H1 (cell line): ENCODE measurements at regions not wholly inside any gene's neighbourhood (a gene's known extent, or its start where the extent isn't known, plus 50 kb on each side); places are given as distances from the start of the nearest gene placed in this dataset.

Experiments used
- CTCF ChIA-PET: fragments of 300-600 bp; sonication (Branson Sonifier 250); formaldehyde crosslinking; loops from one replicate; lab custom pipeline; 2021; ENCODE audit not compliant: partially characterized antibody; lab: Charles Lee
- POLR2A ChIA-PET: fragments of 300-600 bp; sonication (Branson Sonifier 250); formaldehyde crosslinking; loops from one replicate; lab custom pipeline; 2021; ENCODE audit warnings: inconsistent platforms; ENCODE audit not compliant: partially characterized antibody; lab: Charles Lee
- DNase-seq, 2 experiments: peaks; one replicate each; pipeline versions ENCODE4 v3.0.0 to v3.0.0-alpha.2; 2010 to 2022; ENCODE audit warnings: low spot score in 2 of 2, low read depth in 1 of 2, mixed read lengths in 1 of 2
- FAIRE-seq: peaks from 2 replicates; lab custom pipeline; 2011; peaks lifted over from hg19 to GRCh38; lab: Jason Lieb, UNC
- H2AFZ ChIP-seq: 2 replicates; pipeline ENCODE4 v1.8.1; 2012; ENCODE audit warnings: low read length, inconsistent platforms
- H2AK5ac ChIP-seq: 2 replicates; pipeline ENCODE4 v1.6.1; 2013; ENCODE audit warnings: low read depth, low read length
- H2BK120ac ChIP-seq: replicated peaks from 2 replicates; pipeline ENCODE3; 2013; ENCODE audit warnings: low read depth, low read length, inconsistent platforms
- H2BK12ac ChIP-seq: 2 replicates; pipeline ENCODE4 v1.6.1; 2013; ENCODE audit warnings: low read depth, low read length
- H2BK15ac ChIP-seq: 2 replicates; pipeline ENCODE4 v1.6.1; 2013; ENCODE audit warnings: low read length
- H2BK20ac ChIP-seq: 2 replicates; pipeline ENCODE4 v1.6.1; 2013; ENCODE audit warnings: low read length
- H2BK5ac ChIP-seq: 2 replicates; pipeline ENCODE4 v1.6.1; 2013; ENCODE audit warnings: low read depth, low read length
- H3K14ac ChIP-seq: 2 replicates; pipeline ENCODE4 v1.6.1; 2013; ENCODE audit warnings: inconsistent platforms; ENCODE audit not compliant: insufficient read length
- H3K18ac ChIP-seq: 2 replicates; pipeline ENCODE4 v1.6.1; 2013; ENCODE audit warnings: low read length; ENCODE audit errors: extremely low read depth
- H3K23ac ChIP-seq: 2 replicates; pipeline ENCODE4 v1.6.1; 2013; ENCODE audit warnings: inconsistent platforms; ENCODE audit not compliant: insufficient read length
- H3K23me2 ChIP-seq: 2 replicates; pipeline ENCODE4 v1.6.1; 2013; ENCODE audit warnings: low read depth, low read length
- H3K27ac ChIP-seq: 2 replicates; pipeline ENCODE4 v1.6.1; 2011; ENCODE audit warnings: low read depth, low read length, inconsistent platforms
- H3K27me3 ChIP-seq, 4 experiments: replicated peaks in 1 of 4; 1 replicate in 1 of 4; 2 replicates in 3 of 4; pipeline versions ENCODE4 v1.6.1 to v1.8.1; 2011 to 2013; ENCODE audit warnings: low read length in 3 of 4, mild to moderate bottlenecking in 3 of 4, inconsistent platforms in 2 of 4, mixed read lengths in 2 of 4, moderate library complexity in 1 of 4; ENCODE audit not compliant: control insufficient read depth in 3 of 4, insufficient read depth in 3 of 4; ENCODE audit errors: extremely low read depth in 1 of 4
- H3K36me3 ChIP-seq, 4 experiments: 2 replicates each; pipeline versions ENCODE4 v1.6.1 to v1.8.1; 2011 to 2013; ENCODE audit warnings: mild to moderate bottlenecking in 4 of 4, low read length in 3 of 4, moderate library complexity in 2 of 4, control low read depth in 1 of 4, inconsistent platforms in 1 of 4; ENCODE audit not compliant: insufficient read depth in 4 of 4, control insufficient read depth in 2 of 4
- H3K4ac ChIP-seq: replicated peaks from 2 replicates; pipeline ENCODE3; 2013; ENCODE audit warnings: low read length, low read depth, mixed read lengths, inconsistent platforms; ENCODE audit not compliant: insufficient read length
- H3K4me1 ChIP-seq, 4 experiments: replicated peaks in 1 of 4; 1 replicate in 1 of 4; 2 replicates in 3 of 4; pipeline versions ENCODE4 v1.6.1 to v1.8.1; 2011 to 2013; ENCODE audit warnings: low read length in 3 of 4, inconsistent platforms in 2 of 4, mixed read lengths in 1 of 4; ENCODE audit not compliant: insufficient read depth in 4 of 4, control insufficient read depth in 3 of 4
- H3K4me2 ChIP-seq, 2 experiments: 2 replicates each; pipeline versions ENCODE4 v1.6.1 to v1.8.1; 2011 to 2013; ENCODE audit warnings: low read depth in 2 of 2, low read length in 2 of 2, control low read depth in 1 of 2, inconsistent platforms in 1 of 2, mild to moderate bottlenecking in 1 of 2; ENCODE audit not compliant: insufficient read depth in 1 of 2
- H3K4me3 ChIP-seq, 4 experiments: fragments of 200-600, 300-600 bp in 1 of 4; sonication (generic), shearing (Covaris generic), sonication (Bioruptor Twin) in 1 of 4; 2 replicates each; pipeline versions ENCODE4 v1.5.1 to v1.8.1; 2011 to 2016; ENCODE audit warnings: low read length in 4 of 4, low read depth in 3 of 4, control low read depth in 2 of 4, inconsistent platforms in 2 of 4, mild to moderate bottlenecking in 2 of 4, mixed read lengths in 1 of 4, moderate library complexity in 1 of 4; ENCODE audit not compliant: insufficient read depth in 2 of 4; ENCODE audit errors: extremely low read depth in 1 of 4
- H3K56ac ChIP-seq: replicated peaks from 2 replicates; pipeline ENCODE3; 2013; ENCODE audit warnings: low read depth, mild to moderate bottlenecking, mixed read lengths, low read length, inconsistent platforms; ENCODE audit not compliant: insufficient read length
- H3K79me1 ChIP-seq: 2 replicates; pipeline ENCODE4 v1.6.1; 2013; ENCODE audit warnings: low read depth, low read length, control low read depth
- H3K79me2 ChIP-seq, 2 experiments: 2 replicates each; pipeline versions ENCODE4 v1.6.1 to v1.8.1; 2012 to 2013; ENCODE audit warnings: low read length in 2 of 2, mild to moderate bottlenecking in 2 of 2, inconsistent platforms in 1 of 2; ENCODE audit not compliant: insufficient read depth in 2 of 2, control insufficient read depth in 1 of 2
- H3K9ac ChIP-seq, 4 experiments: replicated peaks in 1 of 4; 1 replicate in 1 of 4; 2 replicates in 3 of 4; pipeline versions ENCODE4 v1.6.1 to v1.8.1; 2011 to 2013; ENCODE audit warnings: low read depth in 3 of 4, low read length in 3 of 4, control low read depth in 2 of 4, mild to moderate bottlenecking in 2 of 4, moderate library complexity in 2 of 4, inconsistent platforms in 1 of 4; ENCODE audit errors: extremely low read depth in 1 of 4
- H3K9me3 ChIP-seq, 2 experiments: 2 replicates each; pipeline versions ENCODE4 v1.6.1 to v1.8.1; 2012 to 2013; ENCODE audit warnings: mild to moderate bottlenecking in 2 of 2, moderate library complexity in 2 of 2, control low read depth in 1 of 2, inconsistent platforms in 1 of 2, low read depth in 1 of 2, low read length in 1 of 2, mixed read lengths in 1 of 2; ENCODE audit not compliant: insufficient read depth in 2 of 2
- H4K20me1 ChIP-seq, 2 experiments: replicated peaks in 1 of 2; 2 replicates each; pipeline versions ENCODE3 to v1.8.1; 2011 to 2013; ENCODE audit warnings: inconsistent platforms in 2 of 2, low read length in 2 of 2, mild to moderate bottlenecking in 1 of 2; ENCODE audit not compliant: insufficient read depth in 2 of 2, control insufficient read depth in 1 of 2
- H4K5ac ChIP-seq: 2 replicates; pipeline ENCODE4 v1.6.1; 2013; ENCODE audit warnings: low read length, low read depth, mixed read lengths, inconsistent platforms; ENCODE audit not compliant: insufficient read length
- H4K8ac ChIP-seq: 2 replicates; pipeline ENCODE4 v1.8.0; 2013; ENCODE audit warnings: mild to moderate bottlenecking, moderate library complexity, low read length, inconsistent platforms; ENCODE audit not compliant: insufficient read depth; ENCODE audit errors: extremely low read depth
- H4K91ac ChIP-seq: replicated peaks from 2 replicates; pipeline ENCODE3; 2013; ENCODE audit warnings: low read length, mixed read lengths, inconsistent platforms; ENCODE audit not compliant: insufficient read length
- WGBS, 2 experiments: shearing (Covaris generic) in 1 of 2; methylation state at CpG; one replicate each; pipeline versions ENCODE4 v1.1.6 to v1.1.7; 2013 to 2015; ENCODE audit warnings: low lambda C conversion rate in 2 of 2, mixed read lengths in 2 of 2, inconsistent platforms in 1 of 2, low coverage in 1 of 2, missing lambda C conversion rate in 1 of 2; ENCODE audit not compliant: insufficient replicate concordance in 2 of 2, insufficient coverage in 1 of 2, insufficient read length in 1 of 2; ENCODE audit errors: extremely low coverage in 1 of 2, missing lambda C conversion rate in 1 of 2; 5-methylcytosine and 5-hydroxymethylcytosine counted together

- FAIRE-seq = no peak
Observed at GRCh38 chr2:42959234-42960001, 167.0 kb upstream of the HAAO start.

More at GRCh38 chr2:42959234-42960001, 167.0 kb upstream of the HAAO start:
- ChIA-PET CTCF (interaction anchor here (1.1 to 7.9 kb wide), 4 partner anchors 14 to 270 kb away, joined by 3 to 58 read pairs (median 6); no protein-coding TSS in a partner anchor), POLR2A (no interaction called here)
- H3K4ac ChIP-seq = no peak overlapping the region
- no peak overlapping the region; the same call in 1 of the 2 replicates for H2AFZ ChIP-seq
- no peaks in the 10 kb centered on the region for H3K23me2 ChIP-seq
- 90% methylated on average over 8 of the region's 8 CpGs; no CpG with 5 or more reads in 1 of the 2 experiments for WGBS, 2 experiments
- H3K4me3 ChIP-seq = no peak overlapping the region
- no peak overlapping the region for H3K27ac ChIP-seq
- no peak overlapping the region for H4K5ac ChIP-seq
- H3K79me1 ChIP-seq = no peaks in the 10 kb centered on the region
- peaks cover 4 to 25% (median 15%) of the 10 kb centered on the region in 4 experiments for H3K4me1 ChIP-seq
- H3K9me3 ChIP-seq = no peaks in the 10 kb centered on the region
- H4K91ac ChIP-seq = no peak overlapping the region
- H2BK20ac ChIP-seq = peak overlapping the region; percentile 13; the same call in 1 of the 2 replicates
- H3K23ac ChIP-seq = no peak overlapping the region
- no peak overlapping the region for H3K4me2 ChIP-seq
- no peak overlapping the region for H3K14ac ChIP-seq
- no peak overlapping the region for H2BK15ac ChIP-seq
- H3K18ac ChIP-seq = no peak overlapping the region; the same call in 1 of the 2 replicates
- no peak for DNase-seq
- no peaks in the 10 kb centered on the region for H4K20me1 ChIP-seq
- H2BK120ac ChIP-seq = no peak overlapping the region
- no peaks in the 10 kb centered on the region for H3K36me3 ChIP-seq
- no peaks in the 10 kb centered on the region for H3K79me2 ChIP-seq
- H4K8ac ChIP-seq = no peak overlapping the region
- H2BK5ac ChIP-seq = no peak overlapping the region
- H3K9ac ChIP-seq = no peak overlapping the region
- H3K27me3 ChIP-seq = 0 out of 7 replicates have a peak, but pooled peaks cover 0 to 3% (median 0%) of the 10 kb centered on the region in 4 experiments
- H2AK5ac ChIP-seq = no peak overlapping the region
- no peak overlapping the region for H3K56ac ChIP-seq
- peak overlapping the region; percentile 60; the same call in 1 of the 2 replicates for H2BK12ac ChIP-seq
